Retinal pigment epithelial cell (primary cell): ENCODE measurements at regions not wholly inside any gene's neighbourhood (a gene's known extent, or its start where the extent isn't known, plus 50 kb on each side); places are given as distances from the start of the nearest gene placed in this dataset.

ENCODE experiments used
- DNase-seq: peaks from one replicate; pipeline ENCODE4 v3.0.0-alpha.2; 2010; ENCODE audit warnings: low read depth
- H3K4me3 ChIP-seq: 2 replicates; pipeline ENCODE4 v1.5.1; 2011; ENCODE audit warnings: mild to moderate bottlenecking, low read length, control low read depth, moderate library complexity
- CTCF ChIP-seq: conservative IDR thresholded peaks from 2 replicates; pipeline ENCODE4 v1.5.1; 2011; ENCODE audit warnings: low read depth, low read length, control low read depth, inconsistent platforms

- no peak overlapping the region for H3K4me3 ChIP-seq
Observed at GRCh38 chr1:199776768-199777497, 250.6 kb upstream of the NR5A2 start.

GRCh38 chr1:199778324-199778955 is 249.1 kb upstream of the NR5A2 start:
- TF ChIP-seq CTCF, result no peak
- no peak for DNase-seq
- no peak overlapping the region for H3K4me3 ChIP-seq

More at GRCh38 chr1:199776768-199777497, 250.6 kb upstream of the NR5A2 start:
- TF ChIP-seq CTCF, result no peak
- DNase-seq, result no peak

GRCh38 chr1:199780091-199780490 is 247.4 kb upstream of the NR5A2 start:
- no peak for DNase-seq
- H3K4me3 ChIP-seq, result no peak overlapping the region
- TF ChIP-seq CTCF, result no peak

GRCh38 chr1:199780948-199781670 is 246.4 kb upstream of the NR5A2 start:
- no peak for DNase-seq
- H3K4me3 ChIP-seq, result no peak overlapping the region
- no peak for TF ChIP-seq CTCF

- no peak for DNase-seq
- no peak for TF ChIP-seq CTCF
- H3K4me3 ChIP-seq, result no peak overlapping the region
Observed at GRCh38 chr1:199784138-199784895, 243.2 kb upstream of the NR5A2 start.

GRCh38 chr1:199786695-199787094 is 240.8 kb upstream of the NR5A2 start:
- no peak for DNase-seq
- no peak for TF ChIP-seq CTCF

More at GRCh38 chr1:199786695-199787094, 240.8 kb upstream of the NR5A2 start:
- no peak overlapping the region for H3K4me3 ChIP-seq
